Peyer's patch (tissue), 4 donors: ENCODE measurements at regions not wholly inside any gene's neighbourhood (a gene's known extent, or its start where the extent isn't known, plus 50 kb on each side); places are given as distances from the start of the nearest gene placed in this dataset.

Experiments
- POLR2A ChIP-seq, 2 donors: fragments of 450-650 bp; IDR thresholded peaks; one replicate each; pipeline ENCODE4 v1.5.1; 2017; ENCODE audit warnings: antibody characterized with exemption in 2 of 2, mild to moderate bottlenecking in 2 of 2, moderate library complexity in 2 of 2
- TF ChIP-seq, protein P1 (sequence below), 6 experiments: fragments of 450-650 bp in 4 of 6; fragments of 200-600 bp in 2 of 6; sonication (generic) in 1 of 6; IDR thresholded peaks; one replicate each; pipeline ENCODE4 v1.5.1; 2017 to 2019; ENCODE audit warnings: antibody characterized with exemption in 6 of 6, mild to moderate bottlenecking in 3 of 6, moderate library complexity in 1 of 6

DNA sequence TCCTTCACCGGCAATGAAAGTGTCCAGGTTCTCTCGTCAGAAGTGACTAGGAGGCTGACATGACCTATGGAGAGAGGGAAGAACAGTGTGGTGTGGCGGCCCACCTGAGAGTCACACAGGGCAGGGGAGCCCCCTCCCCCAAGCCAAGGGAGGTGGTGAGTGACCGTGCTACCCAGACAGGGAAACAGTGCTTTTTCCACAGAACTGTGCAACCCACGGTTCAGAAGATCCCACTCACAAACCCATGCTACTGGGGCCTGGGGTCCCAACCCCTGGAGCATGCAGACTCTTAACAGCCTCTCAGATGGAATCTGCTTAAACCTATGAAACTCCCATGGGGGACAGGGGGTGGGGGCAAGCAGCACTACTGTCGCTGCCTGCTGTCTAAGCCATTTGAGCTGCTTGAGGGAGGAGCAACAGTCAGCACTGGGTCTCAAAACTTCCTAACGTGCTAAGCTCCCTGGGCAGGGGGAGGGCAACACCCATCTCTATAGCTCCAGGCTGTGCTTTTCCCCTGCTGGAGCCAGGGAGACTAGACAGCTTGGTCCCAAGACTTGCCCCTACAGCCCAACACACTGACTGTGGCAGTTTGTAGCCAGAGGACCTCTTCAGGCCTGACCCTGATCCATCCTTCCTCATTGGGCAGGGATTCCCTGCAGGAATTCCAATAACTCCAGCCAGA lies 850.4 kb upstream of the AADAT start:
- TF ChIP-seq POLR2A (IDR thresholded peaks at IDR 0.05), result no peak
- TF ChIP-seq, protein P1, sequence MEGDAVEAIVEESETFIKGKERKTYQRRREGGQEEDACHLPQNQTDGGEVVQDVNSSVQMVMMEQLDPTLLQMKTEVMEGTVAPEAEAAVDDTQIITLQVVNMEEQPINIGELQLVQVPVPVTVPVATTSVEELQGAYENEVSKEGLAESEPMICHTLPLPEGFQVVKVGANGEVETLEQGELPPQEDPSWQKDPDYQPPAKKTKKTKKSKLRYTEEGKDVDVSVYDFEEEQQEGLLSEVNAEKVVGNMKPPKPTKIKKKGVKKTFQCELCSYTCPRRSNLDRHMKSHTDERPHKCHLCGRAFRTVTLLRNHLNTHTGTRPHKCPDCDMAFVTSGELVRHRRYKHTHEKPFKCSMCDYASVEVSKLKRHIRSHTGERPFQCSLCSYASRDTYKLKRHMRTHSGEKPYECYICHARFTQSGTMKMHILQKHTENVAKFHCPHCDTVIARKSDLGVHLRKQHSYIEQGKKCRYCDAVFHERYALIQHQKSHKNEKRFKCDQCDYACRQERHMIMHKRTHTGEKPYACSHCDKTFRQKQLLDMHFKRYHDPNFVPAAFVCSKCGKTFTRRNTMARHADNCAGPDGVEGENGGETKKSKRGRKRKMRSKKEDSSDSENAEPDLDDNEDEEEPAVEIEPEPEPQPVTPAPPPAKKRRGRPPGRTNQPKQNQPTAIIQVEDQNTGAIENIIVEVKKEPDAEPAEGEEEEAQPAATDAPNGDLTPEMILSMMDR (IDR thresholded peaks at IDR 0.05), result no peak
